ENCODE measurements at regions not wholly inside any gene's neighbourhood (a gene's known extent, or its start where the extent isn't known, plus 50 kb on each side); places are given as distances from the start of the nearest gene placed in this dataset.
A peak's percentile ranks its signal among the peaks of the same experiment; 100 is the strongest.
"Not testable (repeated sequence)": the region's sequence is repeated elsewhere in the genome, so short reads cannot be mapped to it uniquely, and the experiment has no call there.

- DNase-seq: not testable (repeated sequence)
Observed at GRCh38 chr6:71007298-71007697, 50.4 kb upstream of the B3GAT2 start.

DNA sequence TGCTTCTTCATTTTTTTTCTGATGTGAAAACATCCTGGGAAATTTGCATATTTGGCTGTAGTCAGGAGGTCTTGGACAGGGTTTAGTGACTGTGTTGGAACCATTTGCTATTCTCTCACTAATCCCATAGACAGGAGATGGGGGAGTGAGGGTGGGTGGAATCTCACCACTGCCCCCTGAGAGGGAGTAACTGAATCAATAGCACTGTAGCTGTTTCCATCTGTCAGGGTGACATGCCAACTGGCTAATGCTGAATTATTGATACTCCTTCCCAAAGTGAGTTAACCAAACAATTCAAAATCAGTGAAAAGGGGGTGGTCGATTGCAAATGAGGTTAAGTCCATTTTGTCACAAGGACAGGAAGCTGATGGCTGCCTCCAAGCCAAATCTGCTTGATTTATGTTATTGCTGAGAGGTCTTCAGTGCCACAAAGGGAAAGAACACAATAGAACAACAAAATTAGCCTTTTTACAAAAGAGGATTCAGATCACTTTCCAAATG, 55.1 kb upstream of the B3GAT2 start:
- DNase-seq: no peak

GRCh38 chr6:71012866-71013469, 56.1 kb upstream of the B3GAT2 start:
- peak; percentile 87 for DNase-seq

DNA sequence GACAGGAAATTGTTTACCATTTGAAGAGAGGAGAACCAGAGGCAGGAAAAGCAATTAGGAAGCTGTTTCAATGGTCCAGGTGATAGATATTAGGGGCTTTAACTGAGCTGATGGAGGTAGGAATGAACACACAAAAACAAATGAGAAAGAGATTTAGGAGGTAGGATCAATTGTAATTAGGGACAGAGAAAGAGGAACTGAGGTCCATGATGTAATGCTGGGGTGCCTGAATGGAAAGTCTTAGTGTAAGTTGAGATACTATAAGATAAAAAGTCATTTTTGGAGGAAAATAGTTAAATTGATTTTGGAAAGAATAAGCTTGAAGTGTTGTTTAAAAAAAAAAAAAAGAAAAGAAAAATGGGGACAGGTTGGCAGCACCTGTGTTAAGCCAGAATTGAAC, 58.5 kb upstream of the B3GAT2 start:
- no peak for DNase-seq

DNA sequence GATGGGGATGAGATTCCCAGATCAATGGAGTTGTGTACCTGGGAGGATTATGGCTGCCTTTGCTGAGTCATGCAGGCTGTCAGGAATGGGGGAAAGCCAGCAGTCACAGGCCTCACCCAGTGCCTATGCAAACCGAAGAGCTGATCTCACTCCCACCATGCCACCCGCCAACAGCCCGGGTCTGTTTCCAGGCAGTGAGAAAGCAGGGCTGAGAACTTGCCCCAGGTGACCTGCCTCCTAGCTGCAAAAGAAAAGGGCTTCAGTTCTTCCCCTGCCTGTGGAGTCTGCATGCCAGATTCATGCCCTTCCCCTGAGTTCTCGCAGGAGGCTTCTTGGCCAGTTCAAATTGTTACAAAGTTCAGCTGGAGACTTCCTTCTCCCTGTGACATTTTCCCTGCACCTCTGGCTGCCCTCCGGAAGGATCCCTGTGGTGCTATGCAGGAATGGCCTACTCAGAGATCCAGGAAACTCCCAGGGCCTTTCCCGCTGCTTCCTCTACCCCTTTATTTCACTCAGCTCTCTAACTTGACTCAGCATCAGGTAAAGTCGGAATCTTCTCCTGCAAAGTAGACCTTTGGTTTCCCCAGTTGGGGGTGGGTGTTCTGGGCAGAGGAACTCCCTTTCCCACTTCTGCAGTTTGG, 71.5 kb upstream of the B3GAT2 start:
- DNase-seq: no peak

DNA sequence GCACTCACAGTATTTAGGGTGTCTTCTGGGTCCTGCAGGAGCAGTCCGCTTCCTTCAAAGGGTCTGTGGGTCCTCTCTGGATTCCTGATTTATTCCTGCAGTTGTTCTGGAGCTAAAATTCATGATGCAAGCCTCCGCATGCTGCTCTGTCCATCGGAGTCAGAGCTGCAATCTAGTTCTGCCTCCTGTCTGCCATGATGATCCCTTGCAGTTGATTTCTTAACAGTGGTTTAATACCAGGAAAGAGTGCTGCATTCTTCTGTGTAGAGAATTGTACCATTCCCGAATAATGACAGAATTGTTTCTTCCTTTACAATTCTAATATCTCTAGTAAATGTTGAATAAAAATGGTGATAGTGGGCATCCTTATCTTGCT, 72.0 kb upstream of the B3GAT2 start:
- DNase-seq: no peak

DNA sequence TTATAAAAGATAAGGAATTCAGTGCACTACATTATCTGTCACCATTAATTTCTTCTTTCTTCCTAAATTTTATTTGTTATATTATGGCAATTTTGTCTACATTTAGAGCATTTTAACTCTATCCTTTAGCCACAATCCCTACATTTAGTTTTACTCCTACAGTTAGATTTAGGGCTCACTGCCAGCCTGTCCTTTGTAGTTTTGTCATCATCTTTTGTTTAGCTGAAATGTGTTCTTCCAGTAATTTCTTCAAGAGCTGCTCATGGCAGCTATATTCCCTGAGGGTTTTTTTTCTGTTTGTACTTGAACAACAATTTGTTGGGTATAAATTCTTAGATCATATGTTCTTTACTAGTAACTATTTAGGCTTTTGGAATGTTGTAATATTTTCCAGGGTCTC, 72.7 kb upstream of the B3GAT2 start:
- no peak for DNase-seq

DNA sequence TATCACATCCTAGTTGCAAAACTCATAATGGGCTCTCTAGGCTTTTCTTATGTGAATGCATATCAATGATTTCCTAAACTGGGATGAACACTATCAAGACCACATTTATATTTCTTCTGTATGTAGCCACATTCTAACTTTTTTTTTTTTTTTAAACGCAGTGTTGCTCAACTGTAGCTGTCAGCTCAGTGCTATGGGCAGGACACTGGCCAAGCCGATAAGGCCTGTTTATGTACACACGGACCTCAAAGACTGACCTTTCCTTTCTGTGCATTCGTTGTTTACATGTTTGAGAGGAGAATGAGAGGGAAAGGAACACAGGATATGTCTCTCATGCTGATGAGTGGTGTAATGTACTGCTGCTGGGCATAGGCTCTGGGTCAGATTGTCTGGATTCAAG, 75.1 kb upstream of the B3GAT2 start:
- no peak for DNase-seq

- no peak for DNase-seq
Observed at GRCh38 chr6:71033171-71033570, 76.3 kb upstream of the B3GAT2 start.

DNA sequence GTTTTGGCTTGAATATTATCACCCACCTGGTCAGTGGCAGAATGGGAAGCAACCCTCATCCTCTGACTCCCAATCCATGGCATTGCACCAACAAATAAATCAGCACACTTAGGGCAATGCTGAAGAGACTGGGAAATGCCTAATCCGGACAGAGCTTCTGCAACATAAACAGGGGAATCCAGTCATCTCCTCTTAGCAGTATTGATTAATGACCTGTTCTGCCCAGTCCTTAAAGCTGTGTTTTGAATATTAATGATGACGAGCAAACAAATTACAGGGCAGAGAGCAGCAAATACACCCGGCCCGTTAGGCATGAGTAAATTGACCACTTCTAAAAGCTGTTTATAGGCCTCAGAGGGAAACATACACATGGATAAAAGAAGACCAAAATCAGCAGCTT, 77.0 kb upstream of the B3GAT2 start:
- DNase-seq: no peak

- no peak for DNase-seq
Observed at GRCh38 chr6:71034563-71035345, 77.9 kb upstream of the B3GAT2 start.

DNA sequence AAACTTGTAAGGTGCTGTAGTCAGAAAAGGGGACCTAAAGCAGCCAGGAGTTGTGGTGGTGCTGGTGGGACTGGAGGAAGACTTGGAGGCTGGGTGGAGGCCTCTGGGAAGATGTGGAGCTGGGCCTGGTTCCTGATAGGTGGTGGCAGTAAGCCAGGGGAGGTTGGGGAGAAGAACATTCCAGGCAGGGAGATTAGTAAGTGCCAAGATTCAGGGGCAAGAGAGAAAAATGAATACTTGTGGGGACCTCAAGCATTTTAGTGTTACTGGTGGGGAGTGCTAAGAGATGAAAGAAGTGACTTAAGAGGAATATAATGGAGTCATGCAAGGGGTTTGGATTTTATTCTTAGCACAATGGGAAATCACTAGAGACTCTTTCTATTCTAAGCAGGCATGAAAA, 79.0 kb upstream of the B3GAT2 start:
- no peak for DNase-seq

DNA sequence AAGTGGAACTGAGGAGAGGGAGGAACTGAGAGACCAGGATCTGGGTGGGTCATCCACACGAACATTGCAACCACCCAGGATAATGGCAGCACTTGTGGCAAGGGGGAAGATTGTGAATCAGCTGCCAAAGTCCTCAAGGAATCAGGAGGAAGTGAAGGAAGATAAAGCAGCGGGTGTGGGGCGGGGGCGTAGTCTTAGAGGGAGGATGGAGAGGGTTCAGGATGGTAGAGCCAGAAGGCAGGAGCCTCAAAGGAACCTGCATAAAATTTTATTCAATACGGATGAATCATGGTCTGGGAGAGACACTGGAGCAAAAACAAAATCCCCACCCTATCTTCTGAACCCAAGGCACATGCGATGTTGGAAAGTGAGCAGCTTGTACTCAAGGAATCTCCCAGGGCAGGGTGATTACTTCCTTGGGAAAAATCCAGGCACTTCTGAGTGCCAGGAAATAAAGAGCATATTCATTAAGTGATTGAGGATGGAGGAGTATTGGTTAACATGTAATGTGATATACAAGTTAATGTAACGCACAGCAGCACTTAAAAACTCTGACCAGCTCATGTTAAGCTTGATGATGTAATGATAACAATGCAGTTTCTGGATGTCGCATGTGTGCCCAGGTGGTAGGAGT, 82.0 kb upstream of the B3GAT2 start:
- DNase-seq: no peak

DNA sequence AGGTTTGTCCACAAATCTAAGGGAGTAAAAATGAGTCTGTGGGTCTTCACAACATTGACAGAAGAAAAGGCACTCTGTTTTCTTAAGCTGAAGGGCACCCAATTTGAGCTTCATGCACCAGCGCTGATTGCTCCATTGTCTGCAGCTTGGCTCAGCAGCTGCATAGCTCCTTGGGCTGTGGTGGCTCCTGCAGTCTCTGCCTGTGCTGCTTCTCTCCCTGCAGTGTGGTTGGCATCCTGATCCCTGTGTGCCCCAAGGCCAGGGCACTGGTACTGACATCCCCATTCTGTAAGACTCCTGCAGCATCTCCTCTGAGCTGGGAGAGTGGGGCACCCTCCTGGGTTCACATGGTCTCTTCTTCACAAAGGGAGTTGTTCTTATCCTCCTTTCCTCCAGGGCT, 83.2 kb upstream of the B3GAT2 start:
- no peak for DNase-seq

DNA sequence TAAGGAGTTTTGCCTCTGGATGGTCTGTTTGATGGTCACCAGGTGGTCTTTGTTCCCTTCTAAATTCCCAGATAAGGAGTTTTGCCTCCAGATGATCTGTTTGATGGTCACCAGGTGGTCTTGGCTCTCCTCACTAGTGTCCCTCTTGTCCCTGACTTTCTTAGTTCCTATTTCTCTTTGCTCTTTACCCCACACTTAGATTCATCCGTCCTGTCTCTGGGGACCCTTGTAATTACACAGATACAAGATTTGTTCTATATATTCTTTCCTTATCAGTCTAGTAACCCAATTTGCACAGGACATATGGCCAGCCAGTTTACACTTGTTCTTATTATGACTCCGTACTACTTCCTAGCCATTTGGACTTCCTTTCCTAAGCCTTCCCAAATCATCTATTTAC, 84.0 kb upstream of the B3GAT2 start:
- DNase-seq: no peak

DNA sequence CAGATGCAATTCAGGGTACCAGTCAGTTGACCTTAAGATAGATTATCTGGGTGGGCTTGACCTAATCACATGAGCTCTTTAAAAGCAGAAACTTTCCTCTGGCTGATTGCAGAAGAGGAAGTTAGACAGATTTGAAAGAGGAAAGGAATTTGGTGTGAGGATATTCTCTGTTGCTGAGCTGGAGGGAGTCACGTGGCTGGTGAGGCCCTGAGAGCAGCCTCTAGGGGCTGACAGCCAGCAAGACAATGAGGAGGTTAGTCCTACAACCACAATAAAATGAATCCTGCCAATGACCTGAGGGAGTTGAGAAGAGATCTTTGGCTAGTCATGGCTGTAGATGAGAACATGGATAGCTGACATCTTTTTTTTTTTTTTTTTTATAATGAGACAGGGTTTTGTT, 87.0 kb upstream of the B3GAT2 start:
- DNase-seq: no peak

GRCh38 chr6:71044753-71045152, 87.9 kb upstream of the B3GAT2 start:
- DNase-seq: no peak

- DNase-seq: no peak
Observed at GRCh38 chr6:71045296-71045695, 88.4 kb upstream of the B3GAT2 start.

DNA sequence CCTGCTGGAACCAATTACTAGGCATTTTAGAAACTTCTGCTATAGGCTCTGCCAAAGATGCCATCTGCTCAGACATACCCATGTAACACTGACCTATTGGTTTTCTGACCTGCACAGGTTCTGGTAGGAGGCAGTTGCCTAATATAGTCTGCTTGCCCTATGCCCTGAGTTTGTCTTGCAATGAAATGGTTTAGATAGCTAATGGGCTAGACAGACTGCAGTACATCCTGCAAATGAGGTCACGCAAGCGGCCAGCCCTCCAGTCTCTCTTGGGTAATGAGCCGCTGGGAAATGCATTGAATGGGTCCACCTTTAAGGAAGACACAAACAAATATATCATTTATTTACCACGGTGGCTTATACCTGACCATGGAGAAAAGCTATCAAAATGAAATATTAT, 90.6 kb upstream of the B3GAT2 start:
- no peak for DNase-seq

- DNase-seq: no peak
Observed at GRCh38 chr6:71048320-71049164, 91.7 kb upstream of the B3GAT2 start.

GRCh38 chr6:71049198-71049770, 92.4 kb upstream of the B3GAT2 start:
- DNase-seq: no peak

DNA sequence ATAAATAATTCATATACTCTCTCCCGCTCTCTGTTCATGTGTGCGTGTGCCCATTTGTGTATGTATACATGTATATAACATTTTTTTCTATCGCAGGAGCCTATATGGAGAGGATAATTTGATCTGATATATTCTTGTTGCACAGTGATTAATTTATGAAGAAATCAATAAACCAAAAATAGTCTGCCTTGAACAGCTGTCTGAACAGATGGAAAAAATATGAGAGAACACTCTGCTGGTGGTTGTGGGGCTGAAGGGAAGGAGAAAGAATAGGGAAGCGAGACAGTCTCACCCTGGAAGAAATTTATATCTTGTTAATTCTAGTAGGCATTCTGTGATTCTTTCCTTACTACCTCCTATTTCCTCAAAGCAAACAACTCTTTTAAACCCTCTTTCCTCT, 96.6 kb upstream of the B3GAT2 start:
- DNase-seq: no peak
